HepG2 (cell line): ENCODE measurements at regions not wholly inside any gene's neighbourhood (a gene's known extent, or its start where the extent isn't known, plus 50 kb on each side); places are given as distances from the start of the nearest gene placed in this dataset.
"Not testable (repeated sequence)": the region's sequence is repeated elsewhere in the genome, so short reads cannot be mapped to it uniquely, and the experiment has no call there.

ENCODE experiments used
- ATAC-seq: fragments of 200-7000 bp; cut with Tn5 transposase; 3 replicates; pipeline ENCODE4 v1.9.1; 2020; ENCODE audit warnings: mild to moderate bottlenecking, moderate library complexity
- BruUV-seq: library from RNA; stranded (reverse); fragments of 400-500 nt; replicated peaks from 2 replicates; lab custom pipeline; 2021; lab: Mats Ljungman, UMichigan
- CTCF ChIA-PET: fragments of 300-600 bp; formaldehyde crosslinking; extraction: SDS; loops from one replicate; lab custom pipeline; 2021; ENCODE audit warnings: low total read pairs, inconsistent platforms, low intra/inter-chr PET ratio; lab: Yijun Ruan, JAX
- POLR2A ChIA-PET: fragments of 350-600 bp; sonication (Branson Sonifier 250); formaldehyde crosslinking; loops from one replicate; lab custom pipeline; 2020; ENCODE audit warnings: antibody characterized with exemption, inconsistent platforms; lab: Yijun Ruan, JAX
- DNase-seq: peaks from one replicate; pipeline ENCODE4 v3.0.0-alpha.2; 2015; ENCODE audit warnings: low spot score
- FAIRE-seq: peaks from 3 replicates; lab custom pipeline; 2011; peaks lifted over from hg19 to GRCh38; lab: Jason Lieb, UNC
- H2AFZ ChIP-seq: one replicate; pipeline ENCODE4 v1.6.1; 2011; ENCODE audit warnings: low read length, inconsistent platforms
- H3K27ac ChIP-seq: fragments of 300-600 bp; 3 replicates; pipeline ENCODE4 v1.8.0; 2011; ENCODE audit warnings: mixed run types, mild to moderate bottlenecking, mixed read lengths, low read length, inconsistent platforms; ENCODE audit not compliant: insufficient read depth; ENCODE audit errors: extremely low read length
- H3K27me3 ChIP-seq, 2 experiments: fragments of 200-600 bp in 1 of 2; 2 replicates in 1 of 2; 3 replicates in 1 of 2; pipeline versions ENCODE4 v1.6.0 to v1.8.0; 2011; ENCODE audit warnings: low read length in 2 of 2, mild to moderate bottlenecking in 2 of 2, moderate library complexity in 2 of 2, inconsistent platforms in 1 of 2; ENCODE audit not compliant: insufficient read depth in 2 of 2, control insufficient read depth in 1 of 2
- H3K36me3 ChIP-seq, 2 experiments: fragments of 200-600 bp in 1 of 2; replicated peaks in 1 of 2; 2 replicates in 1 of 2; 3 replicates in 1 of 2; pipeline versions ENCODE4 v1.5.1 to v1.8.0; 2011; ENCODE audit warnings: low read length in 2 of 2, inconsistent platforms in 1 of 2; ENCODE audit not compliant: insufficient read depth in 2 of 2, control insufficient read depth in 1 of 2
- H3K4me1 ChIP-seq: 2 replicates; pipeline ENCODE4 v1.5.1; 2012; ENCODE audit warnings: low read length, inconsistent platforms; ENCODE audit not compliant: insufficient read depth
- H3K4me2 ChIP-seq: 2 replicates; pipeline ENCODE4 v1.6.0; 2011; ENCODE audit warnings: low read depth, low read length, inconsistent platforms
- H3K4me3 ChIP-seq, 3 experiments: fragments of 200-600 bp in 1 of 3; sonication (generic), shearing (Covaris generic) in 1 of 3; replicated peaks in 1 of 3; 2 replicates each; pipeline ENCODE4 v1.5.1; 2011 to 2016; ENCODE audit warnings: low read length in 3 of 3, inconsistent platforms in 2 of 3, low read depth in 2 of 3, mild to moderate bottlenecking in 2 of 3, control low read depth in 1 of 3, mixed read lengths in 1 of 3; ENCODE audit not compliant: insufficient read depth in 1 of 3
- H3K79me2 ChIP-seq: one replicate; pipeline ENCODE4 v1.6.1; 2011; ENCODE audit warnings: low read length, inconsistent platforms; ENCODE audit not compliant: insufficient read depth
- H3K9ac ChIP-seq: 2 replicates; pipeline ENCODE4 v1.6.0; 2011; ENCODE audit warnings: mild to moderate bottlenecking, low read depth, low read length, inconsistent platforms; ENCODE audit not compliant: insufficient read depth
- H3K9me3 ChIP-seq: 2 replicates; pipeline ENCODE4 v1.5.1; 2012; ENCODE audit warnings: mild to moderate bottlenecking, low read length
- H4K20me1 ChIP-seq: 2 replicates; pipeline ENCODE4 v1.6.0; 2011; ENCODE audit warnings: inconsistent platforms, mild to moderate bottlenecking, low read length, moderate library complexity; ENCODE audit not compliant: insufficient read depth
- HNRNPK ChIP-seq: fragments of 200-400 bp; formaldehyde crosslinking; IDR thresholded peaks from 2 replicates; pipeline ENCODE4 v1.6.1; 2018; ENCODE audit warnings: low read length, low read depth, moderate library complexity, mild to moderate bottlenecking; ENCODE audit not compliant: poor library complexity, severe bottlenecking
- MXI1 ChIP-seq: IDR thresholded peaks from 3 replicates; pipeline ENCODE4 v1.6.1; 2012; ENCODE audit warnings: low read depth, low read length, inconsistent platforms, borderline replicate concordance
- WGBS: methylation state at CpG from one replicate; pipeline ENCODE4 v1.1.6; 2017; ENCODE audit warnings: low lambda C conversion rate; 5-methylcytosine and 5-hydroxymethylcytosine counted together
- in situ Hi-C: cut with HindIII; loops from 2 replicates; pipeline ENCODE4 v1.10.0; 2017; ENCODE audit warnings: low pct_unique_long_range_greater_than_20kb; ENCODE audit not compliant: extremely low pct_ligation_motif_present
- intact Hi-C: fragments of 100-400 bp; cut with micrococcal nuclease; formaldehyde crosslinking; loops from one replicate; pipeline ENCODE4 v1.10.0; 2022; ENCODE audit not compliant: unreplicated experiment

GRCh38 chr18:41639218-41639617 lies 315.8 kb upstream of the PIK3C3 start:
- no peaks in the 10 kb centered on the region for H3K9me3 ChIP-seq
- DNase-seq (no peak), ATAC-seq (no peak), FAIRE-seq (no peak)
- in situ Hi-C loops, result no loop called here
- no peak overlapping the region for H3K4me3 ChIP-seq
- H3K27ac ChIP-seq, result no peak overlapping the region
- no peaks in the 10 kb centered on the region for H3K4me1 ChIP-seq
- H3K79me2 ChIP-seq, result no peaks in the 10 kb centered on the region
- no TSS peak for BruUV-seq
- H3K36me3 ChIP-seq, result no peaks in the 10 kb centered on the region
- TF ChIP-seq HNRNPK (peak; percentile 39), MXI1 (no peak)
- POLR2A ChIA-PET, result no interaction called here
- H3K4me2 ChIP-seq, result no peak overlapping the region
- no peaks in the 10 kb centered on the region for H3K27me3 ChIP-seq
- no peak overlapping the region for H3K9ac ChIP-seq
- intact Hi-C loops, result no loop called here
- CTCF ChIA-PET, result no interaction called here
- H2AFZ ChIP-seq, result no peak overlapping the region
- H4K20me1 ChIP-seq, result no peaks in the 10 kb centered on the region

- not testable (repeated sequence) for H3K27ac ChIP-seq
Measured at GRCh38 chr18:41631723-41632285, 323.2 kb upstream of the PIK3C3 start.

More at GRCh38 chr18:41631723-41632285, 323.2 kb upstream of the PIK3C3 start:
- WGBS, result 61% methylated on average over 17 of the region's 26 CpGs
- in situ Hi-C loops, H3K9ac ChIP-seq, BruUV-seq, ATAC-seq, H3K9me3 ChIP-seq, CTCF ChIA-PET, DNase-seq, H3K27me3 ChIP-seq, H3K4me3 ChIP-seq, H4K20me1 ChIP-seq, intact Hi-C loops, H3K4me2 ChIP-seq, FAIRE-seq, H3K79me2 ChIP-seq, POLR2A ChIA-PET, H3K4me1 ChIP-seq, H3K36me3 ChIP-seq, H2AFZ ChIP-seq: not testable (repeated sequence)
